Lower leg skin (tissue), 4 donors: ENCODE measurements at regions not wholly inside any gene's neighbourhood (a gene's known extent, or its start where the extent isn't known, plus 50 kb on each side); places are given as distances from the start of the nearest gene placed in this dataset.

Experiments
- DNase-seq, 2 donors: peaks; one replicate each; pipeline ENCODE4 v3.0.0-alpha.2; 2019; ENCODE audit warnings: low spot score in 2 of 2
- H3K4me3 ChIP-seq: fragments of 200-600 bp; sonication (generic); 2 replicates; pipeline ENCODE4 v1.5.1; 2017; ENCODE audit warnings: mild to moderate bottlenecking, low read depth; ENCODE audit not compliant: poor library complexity, severe bottlenecking
- CTCF ChIP-seq, 3 donors: fragments of 450-650 bp; IDR thresholded peaks; one replicate each; pipeline ENCODE4 v1.5.1; 2016; ENCODE audit warnings: antibody characterized with exemption in 3 of 3, mild to moderate bottlenecking in 3 of 3, moderate library complexity in 2 of 3
- POLR2A ChIP-seq, 2 donors: fragments of 450-650 bp; IDR thresholded peaks; one replicate each; pipeline ENCODE4 v1.6.1; 2016 to 2017; ENCODE audit warnings: antibody characterized with exemption in 2 of 2, mild to moderate bottlenecking in 1 of 2, moderate library complexity in 1 of 2
- WGBS, 2 donors: methylation state at CpG; one replicate each; pipeline ENCODE4 v1.1.5; 2018; 5-methylcytosine and 5-hydroxymethylcytosine counted together
- intact Hi-C: fragments of 100-400 bp; cut with DNase I; formaldehyde crosslinking; loops from one replicate; pipeline ENCODE4 v1.15.0; 2023; ENCODE audit warnings: low total_unique reads

- H3K4me3 ChIP-seq, result no peak overlapping the region
- DNase-seq, result no peak
- WGBS, 2 donors, result 94 to 96% methylated on average over 2 of the region's 2 CpGs
- intact Hi-C loops, result no loop called here
- no peak for TF ChIP-seq POLR2A (IDR thresholded peaks at IDR 0.05)
- TF ChIP-seq CTCF (IDR thresholded peaks at IDR 0.05), result no peak
Observed at GRCh38 chr4:81522711-81523110, 51.0 kb upstream of the RASGEF1B start.

DNA sequence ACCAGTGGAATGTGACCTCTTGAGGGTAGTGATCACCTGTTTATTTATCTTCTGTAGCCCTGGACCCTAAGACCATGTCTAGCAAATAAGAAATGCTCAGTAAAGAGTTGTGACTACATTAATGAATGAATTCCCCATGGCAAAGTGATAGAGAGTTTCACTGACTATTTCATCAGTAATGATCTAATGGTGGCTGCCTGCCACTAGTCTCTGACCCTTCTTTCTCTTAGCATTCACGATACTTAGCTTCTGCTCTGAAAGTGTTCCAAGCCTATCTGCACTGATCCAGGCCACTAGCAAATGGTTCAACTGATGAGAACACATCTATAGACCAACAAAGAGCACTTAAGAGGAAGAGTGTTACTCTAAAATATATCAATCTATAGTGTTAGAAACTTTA is 50.0 kb upstream of the RASGEF1B start:
- no peak for DNase-seq
- intact Hi-C loops, result no loop called here
- no peak for TF ChIP-seq POLR2A (IDR thresholded peaks at IDR 0.05)
- no peak overlapping the region for H3K4me3 ChIP-seq
- 58 to 59% methylated on average over 1 of the region's 1 CpG for WGBS, 2 donors
